Ecto neural progenitor cell (in vitro differentiated cells): ENCODE measurements at regions not wholly inside any gene's neighbourhood (a gene's known extent, or its start where the extent isn't known, plus 50 kb on each side); places are given as distances from the start of the nearest gene placed in this dataset.
A peak's percentile ranks its signal among the peaks of the same experiment; 100 is the strongest.
"Not testable (repeated sequence)": the region's sequence is repeated elsewhere in the genome, so short reads cannot be mapped to it uniquely, and the experiment has no call there.

Source experiments
- DNase-seq: peaks from one replicate; pipeline ENCODE4 v3.0.0-alpha.2; 2018; ENCODE audit warnings: low spot score

DNA sequence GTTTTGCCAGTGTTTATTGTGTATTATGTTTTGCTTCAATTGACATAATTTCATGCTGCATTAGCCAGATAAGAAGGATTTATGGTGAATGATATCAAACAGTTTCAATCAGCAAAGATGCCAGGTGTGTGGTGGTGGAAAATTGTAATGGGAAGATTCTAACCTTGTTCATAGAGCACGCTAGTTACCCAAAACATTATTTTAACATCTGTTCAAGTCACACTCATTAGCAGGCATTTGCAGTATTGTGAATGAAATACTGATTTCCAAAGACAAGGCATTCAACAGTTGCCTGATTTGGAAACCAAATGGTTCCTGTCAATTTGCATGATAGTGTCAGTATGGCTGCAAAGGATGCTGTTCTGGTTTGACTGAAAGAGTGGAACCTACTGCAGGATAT lies 129.7 kb downstream of the EPC1 start:
- no peak for DNase-seq

DNA sequence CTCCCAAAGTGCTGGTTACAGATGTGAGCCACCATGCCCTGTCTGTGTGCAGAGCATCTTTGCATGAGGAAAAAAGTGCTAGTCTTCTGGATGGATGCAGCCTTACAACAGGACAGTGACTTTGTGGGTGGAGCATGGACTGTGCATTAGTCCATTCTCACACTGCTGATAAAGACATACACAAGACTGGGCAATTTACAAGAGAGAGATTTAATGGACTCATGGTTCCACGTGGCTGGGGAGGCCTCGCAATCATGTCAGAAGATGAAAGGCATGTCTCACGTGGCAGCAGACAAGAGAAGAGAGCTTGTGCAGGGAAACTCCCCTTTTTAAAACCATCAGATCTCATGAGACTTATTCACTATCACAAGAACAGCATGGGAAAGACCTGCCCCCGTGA lies 133.1 kb downstream of the EPC1 start:
- not testable (repeated sequence) for DNase-seq

DNA sequence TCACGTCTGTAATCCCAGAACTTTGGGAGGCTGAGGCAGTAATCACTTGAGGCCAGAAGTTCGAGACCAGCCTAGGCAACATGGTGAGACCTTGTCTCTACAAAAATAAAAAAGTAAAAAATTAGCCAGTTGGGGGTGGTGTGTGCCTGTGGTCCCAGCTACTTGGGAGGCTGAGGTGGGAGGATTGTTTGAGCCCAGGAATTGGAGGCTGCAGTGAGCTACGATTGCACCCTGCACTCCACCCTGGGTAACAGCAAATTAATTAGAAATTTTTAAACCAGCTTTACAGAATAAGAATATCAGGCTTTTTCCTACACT lies 136.0 kb downstream of the EPC1 start:
- DNase-seq: no peak

DNA sequence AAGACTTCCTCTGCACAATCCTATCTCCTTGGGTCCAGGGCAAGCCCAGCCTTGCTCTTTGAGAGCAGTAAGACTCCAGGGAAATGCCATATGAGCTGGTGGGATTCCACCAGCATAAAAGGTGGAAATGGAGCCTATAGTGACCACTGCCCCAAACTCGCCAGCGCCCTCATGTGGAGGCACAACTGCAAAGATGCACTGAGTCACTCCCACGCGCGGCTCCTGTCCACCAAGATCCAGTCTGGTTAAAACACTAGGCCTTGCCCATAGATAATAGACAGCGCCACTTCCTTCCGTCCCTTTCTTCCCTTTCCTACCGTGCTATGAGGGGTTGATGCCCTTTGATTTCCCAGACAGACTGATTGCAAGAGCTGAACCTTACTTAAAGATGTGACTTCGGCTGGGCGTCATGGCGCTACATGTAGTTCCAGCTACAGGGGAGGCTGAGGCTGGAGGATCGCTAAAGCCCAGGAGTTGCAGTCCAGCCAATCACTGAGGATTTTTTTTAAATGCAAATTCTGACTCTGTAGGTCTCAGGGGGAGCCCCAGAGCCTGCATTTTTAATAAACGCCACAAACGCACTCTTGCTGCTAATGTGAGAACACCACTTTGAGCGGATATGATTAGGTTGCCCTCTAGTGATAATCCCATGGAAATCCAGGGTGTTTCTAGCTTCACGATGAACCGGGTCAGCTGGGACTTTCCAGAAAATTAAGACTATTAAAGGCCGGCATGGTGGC lies 136.5 kb downstream of the EPC1 start:
- DNase-seq: no peak

DNA sequence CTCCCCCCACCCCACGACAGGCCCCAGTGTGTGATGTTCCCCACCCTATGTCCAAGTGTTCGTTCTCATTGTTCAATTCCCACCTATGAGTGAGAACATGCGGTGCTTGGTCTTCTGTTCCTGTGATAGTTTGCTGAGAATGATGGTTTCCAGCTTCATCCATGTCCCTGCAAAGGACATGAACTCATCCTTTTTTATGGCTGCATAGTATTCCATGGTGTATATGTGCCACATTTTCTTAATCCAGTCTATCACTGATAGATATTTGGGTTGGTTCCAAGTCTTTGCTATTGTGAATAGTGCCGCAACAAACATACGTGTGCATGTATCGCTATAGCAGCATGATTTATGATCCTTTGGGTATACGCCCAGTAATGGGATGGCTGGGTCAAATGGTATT lies 139.0 kb downstream of the EPC1 start:
- DNase-seq: not testable (repeated sequence)

DNA sequence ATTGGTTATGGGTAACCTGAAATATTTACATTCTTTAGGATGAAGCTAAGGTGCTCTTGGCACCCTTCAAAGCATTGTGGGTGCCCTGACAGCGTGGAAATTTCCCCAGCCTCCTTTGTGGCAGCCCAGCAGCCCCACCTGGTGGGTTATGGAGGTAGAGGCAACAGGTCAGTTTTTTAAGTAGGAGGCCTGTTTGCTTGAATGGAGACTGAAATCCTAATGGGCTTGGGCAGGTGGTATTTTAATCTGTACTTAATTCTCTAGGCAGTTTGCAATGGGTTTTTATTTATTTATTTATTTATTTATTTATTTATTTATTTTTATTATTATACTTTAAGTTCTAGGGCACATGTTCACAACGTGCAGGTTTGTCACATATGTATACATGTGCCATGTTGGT lies 139.4 kb downstream of the EPC1 start:
- peak; percentile 50 for DNase-seq

DNA sequence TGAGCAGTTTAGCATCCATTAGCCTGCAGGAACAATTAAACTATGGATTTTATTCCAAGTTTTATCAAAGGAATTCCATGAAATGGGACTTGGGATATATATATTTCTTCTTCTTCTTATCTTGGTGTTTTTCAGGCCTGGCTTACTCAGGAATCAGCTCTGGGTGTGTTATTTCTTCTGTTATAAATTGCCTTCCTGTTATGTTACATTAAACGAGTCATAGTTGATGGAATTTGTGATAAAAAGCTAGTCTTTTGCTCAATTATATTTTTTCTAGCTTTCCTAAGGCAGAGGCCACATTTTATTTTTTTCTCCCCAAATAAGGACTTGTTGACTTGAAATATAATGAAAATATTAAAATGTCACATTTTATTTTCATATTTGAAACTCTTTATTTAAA lies 141.3 kb downstream of the EPC1 start:
- DNase-seq: no peak

DNA sequence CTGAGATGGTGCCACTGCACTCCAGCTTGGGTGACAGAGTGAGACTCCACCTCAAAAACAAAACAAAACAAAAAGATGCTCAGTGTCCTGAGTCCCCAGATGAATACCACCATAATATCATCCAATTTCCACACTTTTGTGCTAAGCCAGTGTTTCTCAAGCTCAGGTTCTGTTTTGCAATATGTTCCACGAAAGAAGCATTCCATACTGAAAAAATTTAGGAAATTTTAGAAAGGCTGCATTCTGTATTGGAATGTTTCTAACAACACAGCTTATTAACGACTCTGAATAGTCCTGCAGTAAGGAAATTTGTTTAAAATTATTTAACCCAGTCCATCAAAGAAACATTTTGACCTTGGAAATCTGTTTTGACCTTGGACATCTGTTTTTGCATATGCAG lies 142.4 kb downstream of the EPC1 start:
- DNase-seq: no peak

DNA sequence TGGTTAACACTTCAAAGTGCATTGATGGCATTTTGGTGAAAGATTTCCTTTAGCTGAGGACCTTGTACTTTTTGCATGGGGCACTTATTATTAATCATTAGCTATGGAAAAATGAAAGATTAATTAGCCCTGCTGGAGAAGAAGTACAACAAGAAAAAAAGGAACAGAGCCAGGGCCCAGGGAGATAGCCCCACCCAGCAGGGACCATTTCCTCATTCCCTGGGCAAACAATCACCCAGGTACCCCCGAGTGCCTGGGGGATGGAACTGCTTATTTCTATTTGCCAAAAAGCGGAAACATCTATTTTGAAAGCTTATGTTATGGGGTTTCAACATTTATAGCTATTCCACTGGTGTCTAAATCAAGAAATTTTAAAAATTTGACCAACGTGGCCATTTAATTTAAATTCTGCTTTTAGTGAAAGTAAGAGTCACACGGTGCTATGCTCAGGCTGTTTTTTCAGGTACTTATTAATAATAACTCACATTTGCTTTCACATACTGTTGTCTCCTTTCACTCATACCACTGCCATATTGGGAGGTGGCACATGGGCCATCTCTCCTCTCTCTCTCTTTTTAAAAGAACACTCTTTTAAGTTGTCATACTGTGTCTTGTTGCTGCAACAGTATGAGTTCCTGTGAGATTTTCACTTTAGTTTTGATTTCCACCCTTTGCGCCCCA lies 143.6 kb upstream of the KIF5B start:
- no peak for DNase-seq

DNA sequence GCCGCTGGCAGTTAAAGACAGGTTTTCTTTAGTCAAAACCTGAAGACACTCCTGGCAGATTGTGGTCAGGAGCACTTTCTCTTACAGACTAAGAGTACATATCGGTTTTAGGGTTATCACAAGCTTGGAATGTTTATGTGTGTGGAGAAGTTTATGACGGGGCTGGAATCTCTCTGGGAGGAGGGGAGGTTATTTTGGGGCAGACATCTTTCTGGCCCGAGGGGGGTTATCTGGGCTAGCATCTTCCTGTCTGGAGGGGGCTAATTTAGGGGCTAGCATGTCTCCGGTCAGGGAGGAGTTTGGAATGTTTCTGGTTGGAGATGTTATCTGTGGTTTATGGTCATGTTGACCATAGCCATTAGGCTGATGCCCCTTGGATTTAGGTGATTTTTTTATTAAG lies 141.2 kb upstream of the KIF5B start:
- no peak for DNase-seq

DNA sequence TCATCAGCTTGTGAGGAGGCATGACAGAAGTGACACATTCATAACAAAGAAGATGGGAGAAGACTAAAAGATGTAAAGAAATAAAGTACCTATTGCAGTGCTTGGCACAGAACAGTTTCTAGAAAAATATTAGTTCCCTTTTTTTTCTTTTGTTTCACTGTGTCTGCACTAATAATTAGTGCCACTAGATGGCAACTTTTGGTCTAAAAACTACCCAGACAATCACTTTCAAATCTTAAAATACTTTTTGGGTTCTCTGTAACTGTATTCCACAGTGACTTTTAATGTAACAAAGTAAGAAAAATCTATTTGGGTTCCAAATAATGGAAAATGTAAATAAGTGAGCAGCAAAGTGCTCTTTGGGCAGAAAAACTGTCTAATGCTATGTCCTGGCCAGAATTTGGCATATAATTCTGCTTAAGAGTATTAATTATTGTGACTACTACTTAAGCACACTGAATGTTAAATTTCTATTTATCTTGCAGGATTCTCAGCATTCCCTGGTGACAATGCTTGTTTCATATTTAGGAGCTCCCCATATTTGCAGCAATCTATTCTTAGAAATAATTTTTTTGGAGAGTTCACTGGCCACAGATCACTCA lies 134.8 kb upstream of the KIF5B start:
- no peak for DNase-seq

DNA sequence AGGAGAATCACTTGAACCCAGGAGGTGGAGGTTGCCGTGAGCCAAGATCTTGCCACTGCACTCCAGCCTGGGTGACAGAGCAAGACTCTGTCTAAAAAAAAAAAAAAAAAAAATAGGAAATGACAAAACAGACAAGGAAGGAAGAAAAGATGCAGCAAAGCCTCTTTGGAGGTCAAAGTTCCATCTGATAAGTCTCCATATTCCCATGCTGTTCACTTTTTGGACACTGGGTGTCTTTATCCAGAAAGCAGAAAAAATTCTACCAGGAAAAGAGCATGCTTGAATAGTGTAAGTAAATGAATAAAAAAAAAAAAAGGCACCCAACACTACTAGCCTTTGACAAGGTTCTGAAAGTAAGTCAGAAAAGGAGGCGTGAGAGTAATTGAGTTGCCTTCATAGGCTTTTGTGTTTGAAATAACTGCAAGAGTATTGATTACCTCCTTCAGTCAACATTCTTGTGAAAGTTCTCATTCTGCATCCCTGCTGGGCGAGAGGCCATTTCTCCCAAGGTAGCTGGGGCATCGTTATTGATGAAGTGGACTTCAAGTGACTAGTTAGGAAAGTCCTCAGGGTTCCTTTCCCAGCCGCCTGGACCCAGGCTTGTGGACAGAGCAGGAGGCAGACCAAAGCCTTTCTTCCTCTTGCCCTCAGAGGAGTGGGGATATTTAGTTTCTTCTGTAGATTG lies 133.3 kb upstream of the KIF5B start:
- no peak for DNase-seq

DNA sequence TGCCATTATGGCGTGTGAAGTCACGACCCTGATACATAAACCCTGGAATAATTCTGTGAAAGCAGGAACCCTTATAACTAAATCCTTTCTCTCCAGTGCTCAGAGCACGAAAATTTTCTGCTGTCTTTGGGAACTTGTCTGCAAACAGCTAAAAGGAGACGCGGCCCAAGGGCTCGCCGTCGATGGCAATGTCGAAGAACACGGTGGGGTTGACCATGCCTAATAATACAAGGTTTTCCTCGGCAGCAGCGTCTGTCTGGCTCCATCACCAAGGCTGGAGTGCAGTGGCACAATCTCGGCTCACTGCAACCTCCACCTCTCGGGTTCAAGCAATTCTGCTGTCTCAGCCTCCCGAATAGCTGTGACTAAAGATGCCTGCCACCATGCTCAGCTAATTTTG lies 132.4 kb upstream of the KIF5B start:
- not testable (repeated sequence) for DNase-seq

DNA sequence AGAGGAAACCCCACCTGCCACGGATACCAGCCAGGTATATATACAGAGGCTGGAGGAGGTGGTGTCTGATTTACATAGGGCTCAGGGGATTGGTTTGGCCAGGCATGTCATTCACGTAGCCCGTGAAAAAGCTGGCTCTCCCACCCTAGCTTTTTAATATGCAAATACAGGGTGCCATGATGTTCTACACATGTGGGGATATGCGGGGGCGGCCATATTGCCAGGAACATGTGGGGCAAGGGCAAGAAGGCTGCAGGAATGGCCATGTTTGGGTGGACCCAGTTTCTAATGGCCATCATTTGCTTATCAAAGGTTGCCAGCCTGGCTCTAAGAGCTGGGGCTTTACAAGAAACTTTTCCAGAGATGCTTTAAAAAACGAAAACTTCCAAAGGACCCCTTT lies 131.5 kb upstream of the KIF5B start:
- no peak for DNase-seq

DNA sequence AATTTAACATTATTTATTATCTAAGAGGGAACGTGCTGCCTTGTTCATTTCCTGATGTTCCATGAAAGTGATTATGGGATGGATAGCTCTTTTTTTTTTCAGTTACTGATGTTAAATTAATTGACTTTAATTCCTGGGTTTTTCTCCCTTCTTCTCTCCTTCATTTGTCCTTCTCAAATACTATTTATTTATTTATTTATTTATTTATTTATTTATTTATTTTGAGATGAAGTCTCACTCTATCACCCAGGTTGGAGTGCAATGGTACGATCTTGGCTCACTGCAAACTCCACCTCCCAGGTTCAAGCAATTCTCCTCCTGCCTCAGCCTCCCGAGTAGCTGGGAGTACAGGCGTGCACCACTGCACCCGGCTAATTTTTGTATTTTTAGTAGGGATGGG lies 127.4 kb upstream of the KIF5B start:
- DNase-seq: not testable (repeated sequence)

DNA sequence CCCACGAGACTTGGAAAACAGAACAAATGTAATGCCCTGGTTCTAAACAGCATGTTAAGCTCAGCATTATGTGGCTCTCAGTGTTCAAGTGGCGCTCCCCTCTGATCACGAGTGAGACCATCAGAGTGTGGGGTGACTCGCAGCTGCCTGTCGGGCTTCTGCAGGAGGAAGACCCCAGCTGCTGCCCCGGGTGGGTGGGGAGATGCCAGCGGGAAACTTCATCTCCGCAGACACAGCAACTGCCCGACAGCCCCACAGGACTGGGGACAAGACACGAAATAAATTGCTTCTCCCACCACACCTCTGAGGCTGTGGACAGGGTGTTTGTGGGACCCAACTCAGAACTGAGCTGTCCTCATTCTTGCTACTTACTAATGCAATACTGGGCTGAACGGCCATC lies 126.3 kb upstream of the KIF5B start:
- DNase-seq: no peak

DNA sequence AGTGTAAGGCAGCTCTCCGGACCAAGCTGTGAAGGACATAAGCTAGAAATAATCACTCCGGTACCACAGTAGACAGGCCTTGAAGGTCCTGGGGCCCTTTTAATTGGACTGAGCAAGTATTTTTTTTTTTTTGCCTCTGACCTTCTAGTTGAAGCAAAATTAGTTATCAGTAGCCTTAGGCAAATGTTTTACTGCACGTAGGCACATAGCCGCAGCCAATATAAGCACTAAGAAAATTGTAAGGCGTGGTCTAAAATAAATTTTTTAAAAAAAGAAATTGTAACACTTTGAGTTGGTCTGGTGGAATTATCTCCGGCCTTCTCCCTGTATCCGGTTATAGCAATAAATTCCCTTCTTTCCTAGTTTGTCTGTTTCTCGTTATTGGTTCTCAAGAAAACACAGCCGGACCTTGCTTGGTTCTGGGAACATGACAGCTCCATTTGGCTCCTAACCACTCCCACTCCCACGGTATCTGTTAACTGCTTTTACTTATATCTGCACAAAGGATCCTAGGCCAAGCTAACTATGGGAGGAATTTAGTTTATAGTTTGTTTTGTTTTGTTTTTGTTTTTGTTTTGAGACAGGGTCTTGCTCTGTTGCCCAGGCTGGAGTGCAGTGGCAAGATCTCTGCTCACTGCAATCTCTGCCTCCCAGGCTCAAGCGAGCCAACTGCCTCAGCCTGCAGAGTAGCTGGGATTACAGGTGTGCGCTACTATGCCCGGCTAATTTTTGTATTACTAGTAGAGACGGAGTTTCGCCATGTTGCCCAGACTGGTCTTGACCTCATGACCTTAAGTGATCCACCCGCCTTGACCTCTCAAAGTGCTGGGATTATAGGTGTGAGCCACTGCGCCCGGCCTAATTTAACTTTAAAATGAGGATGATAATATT lies 124.4 kb upstream of the KIF5B start:
- no peak for DNase-seq

DNA sequence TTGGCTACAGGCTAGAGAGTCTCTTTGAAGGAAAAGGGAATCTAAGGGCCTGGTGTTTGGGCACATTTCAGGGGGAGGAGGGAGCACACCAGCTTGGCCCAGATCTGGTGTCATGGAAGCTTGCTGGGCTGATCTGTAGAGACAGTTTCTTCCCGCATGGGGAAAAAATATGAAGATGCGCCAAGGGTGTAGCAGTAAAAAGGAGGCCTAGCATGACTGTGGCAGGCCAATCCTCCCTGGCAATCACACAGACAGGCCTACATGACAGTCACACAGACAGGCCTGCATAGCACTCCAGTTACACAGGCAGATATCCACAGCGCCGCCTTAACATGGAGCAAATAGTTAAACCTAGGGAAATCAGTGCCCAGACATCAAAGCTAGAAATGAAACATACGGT lies 123.6 kb upstream of the KIF5B start:
- DNase-seq: no peak

DNA sequence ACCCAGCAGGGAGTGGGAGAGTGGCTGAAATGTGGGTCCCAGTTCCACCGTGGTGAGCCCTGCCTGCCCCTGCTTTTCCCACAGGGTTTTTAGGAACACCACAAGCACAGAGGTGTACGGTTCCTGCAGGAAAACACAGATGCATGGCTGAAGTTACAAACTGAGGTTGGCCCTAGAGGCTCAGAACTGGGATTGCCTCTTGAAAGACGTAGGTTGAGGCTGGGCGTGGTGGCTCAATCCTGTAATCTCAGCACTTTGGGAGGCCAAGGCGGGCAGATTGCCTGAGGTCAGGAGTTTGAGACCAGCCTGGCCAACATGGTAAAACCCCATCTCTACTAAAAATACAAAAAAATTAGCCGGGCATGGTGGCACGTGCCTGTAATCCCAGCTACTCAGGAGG lies 121.4 kb upstream of the KIF5B start:
- not testable (repeated sequence) for DNase-seq

DNA sequence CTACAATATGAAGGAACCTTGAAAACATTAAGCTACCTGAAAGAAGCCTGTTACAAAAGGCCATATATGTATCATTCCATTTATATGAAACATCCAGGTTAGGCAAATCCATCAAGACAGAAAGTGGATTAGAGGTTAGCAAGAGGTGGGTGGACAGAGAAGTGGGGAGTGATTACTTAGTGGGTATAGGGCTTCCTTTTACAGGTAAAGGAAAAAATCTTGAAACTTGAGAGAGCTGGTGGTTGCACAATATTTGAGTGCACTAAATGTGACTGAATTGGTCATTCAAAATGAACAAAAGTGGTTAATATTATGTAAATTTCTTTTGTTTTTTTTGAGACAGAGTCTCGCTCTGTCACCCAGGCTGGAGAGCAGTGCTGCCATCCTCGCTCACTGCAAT lies 119.4 kb upstream of the KIF5B start:
- DNase-seq: no peak

DNA sequence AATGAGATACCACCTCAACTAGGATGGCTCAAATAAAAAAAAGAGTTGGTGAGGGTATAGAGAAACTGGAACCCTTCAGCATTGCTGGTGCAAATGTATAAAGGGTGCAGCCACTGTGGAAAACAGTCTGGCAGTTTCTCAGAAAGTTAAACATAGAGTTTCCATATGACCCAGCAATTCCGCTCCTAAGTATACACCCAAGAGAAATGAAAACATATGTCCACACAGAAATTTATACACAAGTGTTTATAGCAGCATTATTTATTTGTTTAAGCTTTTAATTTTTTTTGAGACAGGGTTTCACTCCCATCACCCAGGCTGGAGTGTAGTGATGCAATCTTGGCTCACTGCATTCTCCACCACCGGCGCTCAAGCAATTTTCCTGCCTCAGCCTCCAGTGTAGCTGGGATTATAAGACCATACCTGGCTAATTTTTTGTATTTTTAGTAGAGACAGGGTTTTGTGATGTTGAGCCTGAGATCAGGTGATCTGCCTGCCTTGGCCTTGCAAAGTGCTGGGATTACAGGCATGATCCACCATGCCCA lies 118.2 kb upstream of the KIF5B start:
- no peak for DNase-seq

DNA sequence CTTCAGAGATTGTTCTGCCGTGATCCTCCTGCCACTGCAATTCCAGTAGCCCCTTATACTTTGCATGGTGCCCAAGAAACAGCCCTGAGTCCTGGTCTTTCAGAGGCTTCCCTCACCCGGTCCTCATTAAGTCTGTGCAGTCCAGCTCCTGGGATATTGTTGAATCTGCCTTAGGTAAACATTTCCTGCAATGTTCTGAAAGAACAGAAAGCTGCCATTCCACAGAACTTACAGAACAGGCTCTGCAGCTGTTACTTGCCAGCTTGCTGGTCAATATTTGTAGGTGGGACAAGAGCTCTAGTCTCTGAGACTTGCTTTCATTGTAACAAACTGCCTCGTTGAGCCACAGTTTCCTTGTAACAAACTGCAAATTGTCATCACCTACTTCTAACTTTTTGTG lies 115.0 kb upstream of the KIF5B start:
- no peak for DNase-seq
